HG03378 (cell line): ENCODE measurements at regions not wholly inside any gene's neighbourhood (a gene's known extent, or its start where the extent isn't known, plus 50 kb on each side); places are given as distances from the start of the nearest gene placed in this dataset.

Experiments used
- ATAC-seq: cut with Tn5 transposase; IDR thresholded peaks from one replicate; pipeline ENCODE4 v1.9.1; 2021; ENCODE audit warnings: mild to moderate bottlenecking, moderate library complexity; ENCODE audit not compliant: unreplicated experiment

GRCh38 chr5:116389601-116390000 is 185.0 kb downstream of the SEMA6A start:
- no peak for ATAC-seq

GRCh38 chr5:116388564-116389258 is 185.9 kb downstream of the SEMA6A start:
- no peak for ATAC-seq

- no peak for ATAC-seq
Measured at GRCh38 chr5:116387738-116388137, 186.9 kb downstream of the SEMA6A start.

- no peak for ATAC-seq
Measured at GRCh38 chr5:116386633-116387032, 188.0 kb downstream of the SEMA6A start.

- ATAC-seq: no peak
Measured at GRCh38 chr5:116382874-116383266, 191.8 kb downstream of the SEMA6A start.

- no peak for ATAC-seq
Measured at GRCh38 chr5:116382032-116382873, 192.4 kb downstream of the SEMA6A start.

GRCh38 chr5:116381201-116381600 is 193.4 kb downstream of the SEMA6A start:
- no peak for ATAC-seq

- ATAC-seq: no peak
Measured at GRCh38 chr5:116380621-116381020, 194.0 kb downstream of the SEMA6A start.

GRCh38 chr5:116379306-116379705 is 195.3 kb downstream of the SEMA6A start:
- ATAC-seq: no peak

GRCh38 chr5:116378777-116379121 is 195.9 kb downstream of the SEMA6A start:
- no peak for ATAC-seq

- no peak for ATAC-seq
Measured at GRCh38 chr5:116378007-116378776, 196.4 kb downstream of the SEMA6A start.

GRCh38 chr5:116377276-116378006 is 197.2 kb downstream of the SEMA6A start:
- no peak for ATAC-seq

- no peak for ATAC-seq
Measured at GRCh38 chr5:116375926-116376325, 198.7 kb downstream of the SEMA6A start.

- peak; percentile 65 for ATAC-seq
Measured at GRCh38 chr5:116374434-116374852, 200.2 kb downstream of the SEMA6A start.

GRCh38 chr5:116372931-116373597 is 201.6 kb downstream of the SEMA6A start:
- ATAC-seq: peak; percentile 48

- ATAC-seq: no peak
Measured at GRCh38 chr5:116371935-116372334, 202.7 kb downstream of the SEMA6A start.

- no peak for ATAC-seq
Measured at GRCh38 chr5:116371431-116371830, 203.2 kb downstream of the SEMA6A start.

- no peak for ATAC-seq
Measured at GRCh38 chr5:116370886-116371285, 203.7 kb downstream of the SEMA6A start.

- no peak for ATAC-seq
Measured at GRCh38 chr5:116370149-116370548, 204.5 kb downstream of the SEMA6A start.

GRCh38 chr5:116365006-116365496 is 209.6 kb downstream of the SEMA6A start:
- peak; percentile 76 for ATAC-seq
